Fibroblast of skin of abdomen (primary cell): ENCODE measurements at regions not wholly inside any gene's neighbourhood (a gene's known extent, or its start where the extent isn't known, plus 50 kb on each side); places are given as distances from the start of the nearest gene placed in this dataset.

ENCODE experiments used
- DNase-seq: peaks from one replicate; pipeline ENCODE4 v3.0.0-alpha.2; 2013

DNA sequence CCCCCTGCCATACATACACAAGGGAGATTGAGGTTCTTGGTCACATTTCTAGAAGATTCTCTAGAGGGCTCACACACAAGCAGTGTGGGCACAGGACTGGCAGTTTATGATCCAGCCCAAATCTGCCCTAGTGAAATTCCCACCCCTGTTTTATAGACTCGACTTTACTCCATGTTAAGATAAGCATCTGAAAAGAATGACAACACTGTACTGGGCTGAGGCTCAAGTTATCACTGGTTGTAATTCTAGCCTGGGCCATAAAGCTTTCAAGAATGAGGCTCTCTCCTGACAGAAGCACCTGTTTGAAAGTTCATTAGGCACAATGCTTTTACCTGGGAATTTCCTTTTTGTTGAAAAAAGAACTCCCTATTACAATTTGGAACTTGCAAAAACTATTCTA, 195.6 kb upstream of the GLI3 start:
- no peak for DNase-seq

GRCh38 chr7:42431873-42432272, 194.9 kb upstream of the GLI3 start:
- DNase-seq, result no peak

- no peak for DNase-seq
Measured at GRCh38 chr7:42429339-42429738, 192.3 kb upstream of the GLI3 start.

DNA sequence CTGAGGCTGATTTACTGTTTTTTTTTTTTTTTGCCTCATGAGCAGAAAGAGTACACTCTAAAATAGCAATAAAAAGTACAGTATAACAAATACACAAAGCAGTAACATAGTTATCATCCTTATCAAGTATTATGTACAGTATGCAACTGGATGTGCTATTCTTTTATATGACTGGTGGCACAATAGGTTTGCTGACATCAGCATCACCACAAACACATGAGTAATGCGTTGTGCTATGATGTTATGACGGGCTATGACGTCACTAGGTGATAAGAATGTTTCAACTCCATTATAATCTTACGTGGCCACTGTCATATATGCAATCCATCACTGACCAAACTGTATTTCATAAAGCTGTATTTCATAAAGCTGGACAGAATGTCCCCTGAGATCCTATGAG, 189.2 kb upstream of the GLI3 start:
- peak; percentile 15 for DNase-seq

DNA sequence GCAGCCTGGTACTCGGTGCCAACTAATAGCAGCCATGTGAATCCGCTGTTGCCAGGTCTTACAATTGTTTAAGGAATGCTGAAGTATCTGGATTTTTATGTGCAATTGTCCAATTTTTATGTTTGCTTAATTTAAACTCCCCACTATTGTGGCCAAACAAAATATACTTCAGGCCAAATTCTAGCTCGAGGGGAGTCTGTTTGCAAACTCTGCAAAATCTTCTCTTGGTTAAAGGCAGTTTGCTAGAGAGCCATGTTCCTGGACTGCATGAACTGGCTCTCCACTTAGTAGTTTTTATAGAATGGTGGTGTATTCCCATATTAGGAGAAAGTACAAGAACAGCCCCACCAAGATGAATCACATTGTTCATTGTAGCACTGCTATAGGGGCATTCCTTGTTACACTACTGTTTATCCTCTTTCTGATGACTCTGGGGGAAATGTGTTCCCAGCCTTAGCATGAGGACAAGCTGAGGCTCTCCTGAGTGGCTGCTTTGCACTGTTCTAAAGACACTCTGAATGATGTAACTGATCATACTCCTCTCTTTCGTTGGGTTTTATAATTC, 178.0 kb upstream of the GLI3 start:
- peak; percentile 51 for DNase-seq

DNA sequence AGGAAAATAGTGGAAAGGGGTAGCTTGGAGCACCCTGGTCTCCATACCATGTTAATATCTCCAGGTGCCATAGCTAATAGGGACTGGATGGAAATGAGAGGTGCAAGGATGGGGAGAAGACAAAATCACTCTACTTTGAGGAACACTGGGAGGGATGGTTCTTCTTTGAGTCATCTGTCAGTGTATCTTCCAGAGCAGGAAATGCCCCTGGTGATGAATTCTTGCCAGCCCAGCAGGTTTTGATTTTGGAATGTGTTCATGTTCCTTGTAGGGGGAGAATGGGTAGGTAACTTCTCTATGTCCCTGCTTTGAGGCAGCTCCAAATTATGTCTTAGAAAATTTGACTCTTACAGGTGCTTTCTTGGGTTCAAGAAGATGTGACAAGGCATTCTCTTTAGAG, 177.0 kb upstream of the GLI3 start:
- DNase-seq, result peak; percentile 53

DNA sequence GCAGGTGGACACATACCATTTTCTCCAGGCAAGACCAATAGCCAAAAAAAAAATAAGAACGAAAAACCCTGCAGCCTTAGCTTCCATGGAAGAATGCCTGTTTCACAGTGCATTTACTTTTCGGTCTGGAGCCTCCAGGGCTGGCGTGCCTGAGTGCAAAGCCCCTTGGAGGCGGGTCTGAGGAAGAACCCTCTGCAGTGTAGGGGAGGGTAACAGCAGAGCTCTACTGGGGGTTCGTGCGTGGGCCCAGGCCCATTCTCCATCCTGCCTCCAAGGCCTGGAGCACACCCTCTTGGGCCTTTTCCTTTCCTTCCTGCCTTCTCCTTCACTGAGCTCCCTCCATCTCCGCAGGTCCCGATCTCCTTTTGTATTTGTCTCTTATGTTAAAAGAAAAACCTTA, 172.3 kb upstream of the GLI3 start:
- DNase-seq, result no peak

- DNase-seq, result no peak
Measured at GRCh38 chr7:42407833-42408232, 170.8 kb upstream of the GLI3 start.

- no peak for DNase-seq
Measured at GRCh38 chr7:42407021-42407710, 170.2 kb upstream of the GLI3 start.

DNA sequence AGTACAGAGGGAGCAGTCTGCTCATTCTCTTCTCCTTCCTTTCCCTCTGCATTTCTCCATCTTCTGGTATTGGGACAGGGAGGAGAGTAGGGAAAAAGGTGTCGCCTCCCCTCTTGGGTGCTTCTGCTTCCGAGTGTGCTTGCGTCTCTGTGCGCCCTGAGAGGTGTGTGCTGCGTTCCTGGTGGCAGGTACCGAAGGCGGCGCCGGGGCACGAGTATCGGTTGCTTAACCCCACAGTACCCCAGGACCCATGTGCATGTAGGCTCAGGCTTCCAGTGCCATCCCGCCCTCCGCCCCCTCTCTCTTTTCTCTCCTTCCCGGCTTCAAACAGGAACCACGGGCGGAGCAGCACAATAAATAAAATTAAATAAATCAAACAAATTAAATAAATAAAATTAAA, 169.3 kb upstream of the GLI3 start:
- DNase-seq, result no peak

GRCh38 chr7:42405782-42406181, 168.8 kb upstream of the GLI3 start:
- DNase-seq, result no peak

- DNase-seq, result no peak
Measured at GRCh38 chr7:42403831-42404230, 166.8 kb upstream of the GLI3 start.

DNA sequence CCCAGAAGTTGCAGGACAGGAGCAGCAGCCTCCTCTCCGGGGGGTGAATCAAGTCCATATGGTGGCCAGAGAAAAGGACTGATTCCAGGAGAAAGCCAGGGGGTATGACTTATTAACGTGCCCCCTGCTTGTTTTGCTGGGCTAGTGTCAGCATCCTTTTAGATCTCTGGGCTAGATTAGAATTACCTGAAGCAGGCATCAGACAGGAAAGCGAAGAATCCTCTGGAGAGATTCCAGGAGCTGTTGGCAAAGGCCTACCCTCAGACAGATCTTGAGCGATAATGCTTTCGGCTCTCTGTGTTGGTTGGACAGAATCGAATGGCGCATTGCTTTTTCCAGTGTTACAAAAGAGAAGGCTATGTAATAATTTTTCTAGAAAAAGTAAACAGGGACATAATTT, 164.0 kb upstream of the GLI3 start:
- DNase-seq, result no peak

- no peak for DNase-seq
Measured at GRCh38 chr7:42400211-42400772, 163.3 kb upstream of the GLI3 start.

GRCh38 chr7:42395607-42396006, 158.6 kb upstream of the GLI3 start:
- DNase-seq, result no peak

- DNase-seq, result peak; percentile 12
Measured at GRCh38 chr7:42392826-42393225, 155.8 kb upstream of the GLI3 start.

DNA sequence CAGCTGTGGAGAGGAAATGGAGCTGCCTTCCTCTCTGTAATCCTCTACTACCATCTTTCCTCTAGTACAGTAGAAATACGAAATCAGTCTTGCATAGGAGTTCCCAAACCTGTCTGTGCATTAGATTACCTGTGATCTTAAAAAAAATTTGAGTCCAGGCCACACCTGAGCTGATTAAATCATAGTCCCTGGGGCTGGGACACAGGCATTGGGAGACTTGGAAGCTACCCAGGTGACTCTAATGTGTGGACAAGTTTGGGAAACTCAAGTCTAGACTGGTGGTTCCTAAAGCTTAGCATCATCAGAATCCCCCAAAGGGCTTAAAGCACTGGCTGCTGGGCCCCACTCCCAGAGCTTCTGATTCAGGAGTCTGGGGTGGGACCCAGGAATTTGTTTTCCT, 152.7 kb upstream of the GLI3 start:
- DNase-seq, result no peak

GRCh38 chr7:42385912-42386311, 148.9 kb upstream of the GLI3 start:
- no peak for DNase-seq

- DNase-seq, result no peak
Measured at GRCh38 chr7:42381161-42381560, 144.2 kb upstream of the GLI3 start.

GRCh38 chr7:42380401-42380800, 143.4 kb upstream of the GLI3 start:
- peak; percentile 77 for DNase-seq

DNA sequence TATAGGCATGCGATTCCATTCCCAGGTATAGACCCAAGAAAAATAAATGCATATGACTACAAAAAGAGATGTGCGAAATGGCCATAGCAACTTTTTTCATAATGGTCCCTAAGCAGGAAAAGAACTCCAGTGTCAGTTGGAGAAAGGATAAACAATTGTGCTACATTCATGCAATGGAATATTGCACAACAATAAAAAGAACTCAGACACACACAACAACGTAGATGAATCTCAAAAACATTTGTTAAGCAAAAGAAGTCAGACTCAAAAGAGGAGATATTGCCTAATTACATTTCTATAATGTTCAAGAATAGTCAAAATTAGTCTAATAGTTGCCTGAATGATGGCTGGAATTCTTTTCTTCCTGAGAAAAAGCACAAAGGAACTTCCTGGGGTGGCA, 141.1 kb upstream of the GLI3 start:
- DNase-seq, result no peak

DNA sequence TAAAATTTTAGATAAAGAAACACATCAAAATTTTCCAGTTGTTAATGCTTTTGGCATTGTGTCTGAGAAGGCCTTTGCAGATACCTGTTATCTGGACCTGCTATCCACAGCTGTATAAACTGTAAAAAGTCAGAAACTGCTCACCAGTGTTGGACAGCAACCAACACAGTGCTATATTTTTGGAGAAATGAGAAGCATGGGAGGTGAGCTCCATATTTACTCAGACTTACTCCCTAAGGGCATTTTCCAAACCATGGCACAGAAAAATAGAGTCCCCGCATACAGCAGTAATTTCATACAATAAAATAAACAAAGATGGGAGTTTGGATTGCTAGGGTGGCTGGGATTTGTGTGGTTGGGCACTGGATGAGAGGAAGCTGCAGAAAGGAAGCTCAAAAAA, 136.3 kb upstream of the GLI3 start:
- DNase-seq, result no peak

DNA sequence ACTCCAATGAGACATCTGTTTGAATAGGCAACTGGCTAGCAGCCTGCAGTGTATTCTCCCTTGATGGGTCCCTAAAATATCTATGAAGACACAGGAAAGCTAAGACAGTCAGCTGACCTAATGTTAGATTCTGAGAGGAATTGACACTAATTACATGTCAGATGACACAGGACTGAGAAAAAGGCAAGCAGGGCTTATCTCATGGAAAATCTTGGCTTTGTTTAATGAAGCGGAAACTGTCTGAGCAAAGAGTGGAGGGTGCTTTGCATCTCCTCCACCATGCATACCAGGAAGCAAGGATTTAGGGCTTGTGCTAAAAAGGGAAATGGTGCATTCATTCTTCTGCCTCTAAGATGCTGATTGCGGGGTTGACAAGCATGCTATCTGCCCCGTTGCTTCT, 135.5 kb upstream of the GLI3 start:
- peak; percentile 25 for DNase-seq

DNA sequence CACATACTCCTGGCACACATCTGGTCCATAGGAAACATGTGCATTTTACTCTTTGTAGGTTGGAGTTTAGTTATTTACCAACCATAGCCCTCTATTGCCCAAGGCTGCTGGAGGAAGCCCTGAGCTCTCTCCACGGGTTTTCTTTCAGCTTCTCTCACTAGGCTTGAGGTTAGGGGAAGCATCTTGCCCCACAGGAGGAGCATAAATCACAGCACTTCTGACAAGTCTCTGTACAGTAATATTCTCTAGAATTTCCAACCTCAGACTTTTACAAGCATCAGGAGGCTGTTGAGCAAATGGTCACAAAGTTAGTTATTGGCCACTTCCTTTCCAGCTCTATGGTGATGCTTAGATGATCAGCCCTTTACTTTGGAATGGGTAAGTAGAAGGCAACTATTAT, 122.9 kb upstream of the GLI3 start:
- peak; percentile 79 for DNase-seq
